Neutrophil (primary cell): ENCODE measurements at regions not wholly inside any gene's neighbourhood (a gene's known extent, or its start where the extent isn't known, plus 50 kb on each side); places are given as distances from the start of the nearest gene placed in this dataset.

ENCODE experiments used
- H3K27ac ChIP-seq: fragments of 200-600 bp; sonication (generic); 2 replicates; pipeline ENCODE4 v1.5.1; 2016; ENCODE audit warnings: mild to moderate bottlenecking, moderate library complexity
- H3K27me3 ChIP-seq: fragments of 200-600 bp; sonication (generic); 2 replicates; pipeline ENCODE4 v1.6.0; 2016; ENCODE audit warnings: mild to moderate bottlenecking
- H3K36me3 ChIP-seq: fragments of 200-600 bp; sonication (generic); 2 replicates; pipeline ENCODE4 v1.5.1; 2017
- H3K4me1 ChIP-seq, 2 experiments: fragments of 200-600 bp in 1 of 2; sonication (generic) in 1 of 2; 1 replicate in 1 of 2; 2 replicates in 1 of 2; pipeline versions ENCODE4 v1.5.1 to v1.6.1; 2013 to 2016; ENCODE audit warnings: low read depth in 1 of 2, low read length in 1 of 2, mild to moderate bottlenecking in 1 of 2, moderate library complexity in 1 of 2; ENCODE audit not compliant: control insufficient read depth in 1 of 2, insufficient read depth in 1 of 2
- H3K4me3 ChIP-seq, 2 experiments: fragments of 200-600 bp in 1 of 2; sonication (generic) in 1 of 2; 1 replicate in 1 of 2; 2 replicates in 1 of 2; pipeline ENCODE4 v1.5.1; 2013 to 2016; ENCODE audit warnings: low read depth in 1 of 2, low read length in 1 of 2, mild to moderate bottlenecking in 1 of 2, moderate library complexity in 1 of 2
- H3K9me3 ChIP-seq: fragments of 200-600 bp; sonication (generic); 2 replicates; pipeline ENCODE4 v1.5.1; 2016
- TF ChIP-seq, protein P1 (sequence below): fragments of 200-600 bp; sonication (generic); IDR thresholded peaks from 2 replicates; pipeline ENCODE4 v1.5.1; 2016; ENCODE audit warnings: antibody characterized with exemption

DNA sequence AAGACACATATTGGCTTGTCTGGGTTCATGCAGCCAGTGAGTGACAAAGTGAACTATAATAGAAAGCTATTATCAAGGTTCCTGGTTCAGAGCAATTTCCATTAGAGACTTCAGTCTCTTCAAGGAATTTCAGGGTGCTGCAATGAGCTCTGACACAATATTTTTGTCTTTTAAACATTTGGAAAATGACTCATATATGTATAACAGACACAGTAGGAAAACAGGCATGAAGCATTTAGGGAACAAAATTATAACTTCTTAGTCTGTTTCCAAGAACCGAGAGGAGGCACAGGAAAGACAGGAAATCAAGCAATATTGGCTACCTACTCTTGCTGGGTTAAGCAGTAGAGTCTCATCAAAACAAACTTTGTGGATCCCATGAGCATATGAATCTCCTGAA is 170.4 kb downstream of the PTPRC start:
- TF ChIP-seq, protein P1, sequence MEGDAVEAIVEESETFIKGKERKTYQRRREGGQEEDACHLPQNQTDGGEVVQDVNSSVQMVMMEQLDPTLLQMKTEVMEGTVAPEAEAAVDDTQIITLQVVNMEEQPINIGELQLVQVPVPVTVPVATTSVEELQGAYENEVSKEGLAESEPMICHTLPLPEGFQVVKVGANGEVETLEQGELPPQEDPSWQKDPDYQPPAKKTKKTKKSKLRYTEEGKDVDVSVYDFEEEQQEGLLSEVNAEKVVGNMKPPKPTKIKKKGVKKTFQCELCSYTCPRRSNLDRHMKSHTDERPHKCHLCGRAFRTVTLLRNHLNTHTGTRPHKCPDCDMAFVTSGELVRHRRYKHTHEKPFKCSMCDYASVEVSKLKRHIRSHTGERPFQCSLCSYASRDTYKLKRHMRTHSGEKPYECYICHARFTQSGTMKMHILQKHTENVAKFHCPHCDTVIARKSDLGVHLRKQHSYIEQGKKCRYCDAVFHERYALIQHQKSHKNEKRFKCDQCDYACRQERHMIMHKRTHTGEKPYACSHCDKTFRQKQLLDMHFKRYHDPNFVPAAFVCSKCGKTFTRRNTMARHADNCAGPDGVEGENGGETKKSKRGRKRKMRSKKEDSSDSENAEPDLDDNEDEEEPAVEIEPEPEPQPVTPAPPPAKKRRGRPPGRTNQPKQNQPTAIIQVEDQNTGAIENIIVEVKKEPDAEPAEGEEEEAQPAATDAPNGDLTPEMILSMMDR = no peak
- no peaks in the 10 kb centered on the region for H3K36me3 ChIP-seq
- H3K27me3 ChIP-seq = no peaks in the 10 kb centered on the region
- no peak overlapping the region for H3K27ac ChIP-seq
- no peaks in the 10 kb centered on the region for H3K4me1 ChIP-seq
- no peak overlapping the region for H3K4me3 ChIP-seq
- peaks cover 11% of the 10 kb centered on the region for H3K9me3 ChIP-seq

DNA sequence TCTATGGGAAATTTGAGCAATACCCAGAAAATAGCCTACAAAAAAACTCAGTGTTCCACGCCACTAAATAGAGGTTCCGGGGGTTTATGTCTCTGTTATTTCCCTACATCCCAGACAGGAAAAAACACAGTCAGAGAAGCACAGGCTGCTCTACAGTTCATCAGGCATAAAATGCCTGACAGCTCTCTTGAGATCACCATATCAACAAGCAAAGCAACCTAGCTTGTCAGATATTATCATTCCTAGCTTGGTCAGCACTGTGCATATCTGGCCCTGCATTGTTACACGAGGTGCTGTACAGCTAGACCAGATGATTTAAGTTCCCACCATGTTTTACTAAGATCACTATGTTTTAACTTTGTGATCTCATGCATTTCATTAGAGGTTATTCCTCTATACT is 172.6 kb downstream of the PTPRC start:
- Histone ChIP-seq H3K4me1 (no peaks in the 10 kb centered on the region), H3K27me3 (no peaks in the 10 kb centered on the region), H3K27ac (no peak overlapping the region), H3K9me3 (peaks cover 15% of the 10 kb centered on the region), H3K4me3 (no peak overlapping the region), H3K36me3 (no peaks in the 10 kb centered on the region)
- TF ChIP-seq, protein P1 = no peak

DNA sequence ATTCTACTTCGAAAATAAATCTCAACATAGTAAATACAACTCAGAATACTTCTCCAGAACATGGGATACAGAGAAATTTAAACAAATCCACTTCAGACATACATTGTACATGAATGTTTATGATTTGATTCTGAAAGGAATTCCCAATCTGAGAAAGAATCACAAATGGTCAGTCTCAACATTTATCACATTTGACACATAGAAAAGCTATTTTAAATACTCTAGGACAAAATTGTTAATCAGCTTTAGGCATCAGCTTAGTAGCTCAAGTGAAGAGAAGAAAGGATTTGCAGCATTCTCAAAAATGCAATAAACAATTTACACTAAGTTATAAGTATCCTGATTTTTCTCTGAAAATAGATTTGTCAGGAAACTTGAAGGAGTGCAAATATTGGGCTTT is 184.8 kb downstream of the PTPRC start:
- no peaks in the 10 kb centered on the region for H3K9me3 ChIP-seq
- H3K27ac ChIP-seq = no peak overlapping the region
- no peaks in the 10 kb centered on the region for H3K27me3 ChIP-seq
- H3K4me1 ChIP-seq = no peaks in the 10 kb centered on the region
- no peaks in the 10 kb centered on the region for H3K36me3 ChIP-seq
- TF ChIP-seq, protein P1 = no peak
- H3K4me3 ChIP-seq = no peak overlapping the region

DNA sequence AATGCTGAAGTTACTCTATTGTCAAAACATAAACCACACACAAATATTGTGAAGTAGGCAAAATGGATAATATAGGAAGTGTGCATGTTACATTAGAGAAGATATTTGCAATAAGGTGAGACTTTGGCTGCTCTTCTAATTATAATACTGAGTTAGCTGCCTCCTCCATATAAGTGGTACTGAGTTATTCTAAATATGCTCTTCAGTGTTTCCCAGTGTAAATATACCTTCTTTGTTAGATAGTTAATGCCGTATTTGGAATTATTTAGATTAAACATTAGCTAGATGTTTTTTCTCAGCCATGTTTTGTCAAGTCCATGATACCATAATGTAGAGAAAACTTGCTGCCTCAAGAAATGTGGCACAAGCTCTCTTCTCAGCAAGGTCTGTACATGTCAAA is 186.4 kb downstream of the PTPRC start:
- TF ChIP-seq, protein P1 = no peak
- Histone ChIP-seq H3K36me3 (no peaks in the 10 kb centered on the region), H3K4me3 (no peak overlapping the region), H3K27me3 (no peaks in the 10 kb centered on the region), H3K9me3 (no peaks in the 10 kb centered on the region), H3K27ac (no peak overlapping the region), H3K4me1 (no peaks in the 10 kb centered on the region)

DNA sequence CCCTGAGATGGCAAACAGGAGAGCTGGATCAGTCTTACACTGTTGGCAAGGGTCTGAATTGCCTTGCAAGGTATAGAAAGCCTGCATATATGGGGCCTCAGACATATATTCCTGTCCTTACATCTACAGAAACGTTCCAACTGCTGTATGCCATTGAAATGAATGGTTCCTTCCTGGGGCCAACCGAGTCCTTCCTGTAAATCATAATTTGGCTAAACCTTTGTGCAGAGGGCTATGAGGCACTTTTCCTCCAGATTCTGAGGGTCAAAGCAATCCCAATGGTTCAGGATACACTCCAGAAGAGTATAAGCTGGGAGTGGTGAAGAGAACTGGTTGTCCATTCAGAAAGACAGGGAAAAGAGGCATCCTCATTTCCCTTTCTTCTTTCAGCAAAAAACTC is 190.5 kb downstream of the PTPRC start:
- H3K27ac ChIP-seq = no peak overlapping the region
- no peaks in the 10 kb centered on the region for H3K4me1 ChIP-seq
- no peaks in the 10 kb centered on the region for H3K9me3 ChIP-seq
- TF ChIP-seq, protein P1 = no peak
- no peaks in the 10 kb centered on the region for H3K36me3 ChIP-seq
- H3K4me3 ChIP-seq = no peak overlapping the region
- H3K27me3 ChIP-seq = no peaks in the 10 kb centered on the region

DNA sequence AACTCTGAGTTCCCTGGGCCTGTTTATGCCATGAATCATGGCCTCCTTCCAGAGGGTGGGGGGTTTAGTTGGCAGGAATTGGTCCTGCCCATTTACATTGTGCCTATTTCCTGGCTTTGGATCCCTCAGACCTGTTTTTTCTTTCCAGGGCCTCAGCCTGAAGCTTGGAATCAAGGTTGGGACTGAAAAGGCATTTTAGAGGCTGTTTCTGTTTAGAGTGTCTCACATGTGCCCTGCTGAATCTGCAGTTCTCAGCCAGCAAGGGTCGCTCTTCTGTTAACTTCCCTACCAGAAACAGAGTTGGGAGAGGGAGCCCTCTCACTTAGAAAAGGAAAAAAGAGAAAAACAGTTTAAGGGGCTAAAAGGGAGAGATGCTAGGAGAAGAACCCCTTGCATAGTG is 191.1 kb downstream of the PTPRC start:
- H3K9me3 ChIP-seq = no peaks in the 10 kb centered on the region
- TF ChIP-seq, protein P1 = no peak
- no peaks in the 10 kb centered on the region for H3K27me3 ChIP-seq
- H3K4me3 ChIP-seq = no peak overlapping the region
- H3K36me3 ChIP-seq = no peaks in the 10 kb centered on the region
- H3K27ac ChIP-seq = no peak overlapping the region
- no peaks in the 10 kb centered on the region for H3K4me1 ChIP-seq
